ENCODE measurements at regions not wholly inside any gene's neighbourhood (a gene's known extent, or its start where the extent isn't known, plus 50 kb on each side); places are given as distances from the start of the nearest gene placed in this dataset.
A peak's percentile ranks its signal among the peaks of the same experiment; 100 is the strongest.

DNA sequence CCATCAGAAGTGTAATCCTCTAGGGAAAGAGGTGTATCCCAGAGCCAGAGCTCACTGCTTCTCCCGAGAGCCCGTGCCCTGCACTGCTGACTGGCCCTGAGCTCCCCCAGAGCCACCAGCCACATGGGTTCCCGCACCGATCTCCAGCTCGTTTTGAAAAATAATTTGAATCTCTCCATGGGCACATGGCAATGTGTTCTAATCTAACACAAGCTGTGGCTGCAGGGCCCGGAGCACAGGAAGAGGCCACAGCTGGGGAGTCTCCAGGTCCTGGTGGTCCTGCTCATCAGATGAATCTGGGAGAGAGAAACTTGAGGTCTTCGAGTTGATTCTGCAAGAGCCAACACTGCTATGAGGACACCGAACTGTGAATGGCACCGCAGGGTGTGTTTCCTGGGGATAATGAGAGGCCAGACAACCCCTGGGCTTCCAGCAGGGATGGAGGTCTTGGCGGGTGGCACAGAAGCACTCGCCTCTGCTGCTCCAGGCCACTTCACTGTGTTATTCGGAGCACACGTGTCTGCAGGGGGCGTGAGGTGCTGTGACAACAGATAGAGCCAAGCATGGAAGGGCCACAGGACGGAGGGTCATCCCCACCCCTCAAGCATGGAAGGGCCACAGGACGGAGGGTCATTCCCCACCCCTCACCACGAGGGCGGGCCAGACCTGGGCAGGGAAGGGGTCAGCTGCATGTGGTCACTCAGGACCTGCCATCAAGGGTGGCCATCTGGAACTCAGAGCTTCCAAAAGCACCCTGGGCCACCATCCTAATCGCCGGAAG, 196.8 kb downstream of the NDUFA10 start:
- Histone ChIP-seq H3K4me1 (ENCODE audit: control insufficient read depth in 4 of 4, insufficient read depth in 4 of 4, low read length in 3 of 4) (no peaks in the 10 kb centered on the region), H3K27me3 (ENCODE audit: control insufficient read depth in 4 of 4, insufficient read depth in 4 of 4, low read length in 3 of 4) (no peaks in the 10 kb centered on the region), H3K9ac (ENCODE audit: low read depth in 1 of 2, low read length in 2 of 2) (no peak overlapping the region), H3K27ac (ENCODE audit: low read depth in 1 of 2, low read length in 2 of 2) (no peak overlapping the region), H3K36me3 (ENCODE audit: control insufficient read depth in 4 of 4, insufficient read depth in 3 of 4, low read depth in 1 of 4, low read length in 3 of 4) (no peaks in the 10 kb centered on the region), H3K9me3 (ENCODE audit: control insufficient read depth in 4 of 4, low read length in 3 of 4) (no peaks in the 10 kb centered on the region), H3K4me3 (ENCODE audit: low read depth in 1 of 3, low read length in 3 of 3) (no peak overlapping the region)
- peak; percentile 27 for DNase-seq (ENCODE audit: low spot score)
- WGBS: 74% methylated on average over 20 of the region's 20 CpGs
- TF ChIP-seq NR2F2 (IDR thresholded peaks at IDR 0.05): no peak
- no peak for TF ChIP-seq JUND (IDR thresholded peaks at IDR 0.05)
- no peak for TF ChIP-seq YY1 (IDR thresholded peaks at IDR 0.05)
- TF ChIP-seq FOXA1 (IDR thresholded peaks at IDR 0.05): no peak
- no peak for TF ChIP-seq SP1 (IDR thresholded peaks at IDR 0.05)

- DNase-seq (ENCODE audit: low spot score): peak; percentile 13
- Histone ChIP-seq H3K4me3 (ENCODE audit: low read depth in 1 of 3, low read length in 3 of 3) (no peak overlapping the region), H3K9me3 (ENCODE audit: control insufficient read depth in 4 of 4, low read length in 3 of 4) (no peaks in the 10 kb centered on the region), H3K27me3 (ENCODE audit: control insufficient read depth in 4 of 4, insufficient read depth in 4 of 4, low read length in 3 of 4) (no peaks in the 10 kb centered on the region), H3K27ac (ENCODE audit: low read depth in 1 of 2, low read length in 2 of 2) (no peak overlapping the region), H3K36me3 (ENCODE audit: control insufficient read depth in 4 of 4, insufficient read depth in 3 of 4, low read depth in 1 of 4, low read length in 3 of 4) (no peaks in the 10 kb centered on the region), H3K4me1 (ENCODE audit: control insufficient read depth in 4 of 4, insufficient read depth in 4 of 4, low read length in 3 of 4) (no peaks in the 10 kb centered on the region), H3K9ac (ENCODE audit: low read depth in 1 of 2, low read length in 2 of 2) (no peak overlapping the region)
- TF ChIP-seq, protein P1, sequence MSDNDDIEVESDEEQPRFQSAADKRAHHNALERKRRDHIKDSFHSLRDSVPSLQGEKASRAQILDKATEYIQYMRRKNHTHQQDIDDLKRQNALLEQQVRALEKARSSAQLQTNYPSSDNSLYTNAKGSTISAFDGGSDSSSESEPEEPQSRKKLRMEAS (IDR thresholded peaks at IDR 0.05): no peak
- TF ChIP-seq JUND (IDR thresholded peaks at IDR 0.05): no peak
- TF ChIP-seq TAF1 (conservative IDR thresholded peaks at IDR 0.05): no peak
- TF ChIP-seq HNF4G (IDR thresholded peaks at IDR 0.05): no peak
- no peak for TF ChIP-seq FOXA2 (IDR thresholded peaks at IDR 0.05)
- no peak for TF ChIP-seq EGR1 (IDR thresholded peaks at IDR 0.05; ENCODE audit: low read depth in 2 of 2)
- TF ChIP-seq, protein P2, sequence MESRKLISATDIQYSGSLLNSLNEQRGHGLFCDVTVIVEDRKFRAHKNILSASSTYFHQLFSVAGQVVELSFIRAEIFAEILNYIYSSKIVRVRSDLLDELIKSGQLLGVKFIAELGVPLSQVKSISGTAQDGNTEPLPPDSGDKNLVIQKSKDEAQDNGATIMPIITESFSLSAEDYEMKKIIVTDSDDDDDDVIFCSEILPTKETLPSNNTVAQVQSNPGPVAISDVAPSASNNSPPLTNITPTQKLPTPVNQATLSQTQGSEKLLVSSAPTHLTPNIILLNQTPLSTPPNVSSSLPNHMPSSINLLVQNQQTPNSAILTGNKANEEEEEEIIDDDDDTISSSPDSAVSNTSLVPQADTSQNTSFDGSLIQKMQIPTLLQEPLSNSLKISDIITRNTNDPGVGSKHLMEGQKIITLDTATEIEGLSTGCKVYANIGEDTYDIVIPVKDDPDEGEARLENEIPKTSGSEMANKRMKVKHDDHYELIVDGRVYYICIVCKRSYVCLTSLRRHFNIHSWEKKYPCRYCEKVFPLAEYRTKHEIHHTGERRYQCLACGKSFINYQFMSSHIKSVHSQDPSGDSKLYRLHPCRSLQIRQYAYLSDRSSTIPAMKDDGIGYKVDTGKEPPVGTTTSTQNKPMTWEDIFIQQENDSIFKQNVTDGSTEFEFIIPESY (IDR thresholded peaks at IDR 0.05): no peak
- no peak for TF ChIP-seq YY1 (IDR thresholded peaks at IDR 0.05)
- no peak for TF ChIP-seq NR2F2 (IDR thresholded peaks at IDR 0.05)
- no peak for TF ChIP-seq ATF3 (IDR thresholded peaks at IDR 0.05)
- no peak for TF ChIP-seq RXRA (IDR thresholded peaks at IDR 0.05)
- no peak for TF ChIP-seq HNF4A (conservative IDR thresholded peaks at IDR 0.05)
- TF ChIP-seq GABPA (IDR thresholded peaks at IDR 0.05 in 1 of 2, conservative IDR thresholded peaks at IDR 0.05 in 1 of 2): no peak
- TF ChIP-seq, protein P3, sequence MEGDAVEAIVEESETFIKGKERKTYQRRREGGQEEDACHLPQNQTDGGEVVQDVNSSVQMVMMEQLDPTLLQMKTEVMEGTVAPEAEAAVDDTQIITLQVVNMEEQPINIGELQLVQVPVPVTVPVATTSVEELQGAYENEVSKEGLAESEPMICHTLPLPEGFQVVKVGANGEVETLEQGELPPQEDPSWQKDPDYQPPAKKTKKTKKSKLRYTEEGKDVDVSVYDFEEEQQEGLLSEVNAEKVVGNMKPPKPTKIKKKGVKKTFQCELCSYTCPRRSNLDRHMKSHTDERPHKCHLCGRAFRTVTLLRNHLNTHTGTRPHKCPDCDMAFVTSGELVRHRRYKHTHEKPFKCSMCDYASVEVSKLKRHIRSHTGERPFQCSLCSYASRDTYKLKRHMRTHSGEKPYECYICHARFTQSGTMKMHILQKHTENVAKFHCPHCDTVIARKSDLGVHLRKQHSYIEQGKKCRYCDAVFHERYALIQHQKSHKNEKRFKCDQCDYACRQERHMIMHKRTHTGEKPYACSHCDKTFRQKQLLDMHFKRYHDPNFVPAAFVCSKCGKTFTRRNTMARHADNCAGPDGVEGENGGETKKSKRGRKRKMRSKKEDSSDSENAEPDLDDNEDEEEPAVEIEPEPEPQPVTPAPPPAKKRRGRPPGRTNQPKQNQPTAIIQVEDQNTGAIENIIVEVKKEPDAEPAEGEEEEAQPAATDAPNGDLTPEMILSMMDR (IDR thresholded peaks at IDR 0.05; ENCODE audit: low read depth, low read length, missing input control): no peak
- WGBS: 90% methylated on average over 11 of the region's 11 CpGs
Observed at GRCh38 chr2:239827523-239827890, 197.6 kb downstream of the NDUFA10 start.

All from liver (tissue), 8 donors.